ENCODE measurements at regions not wholly inside any gene's neighbourhood (a gene's known extent, or its start where the extent isn't known, plus 50 kb on each side); places are given as distances from the start of the nearest gene placed in this dataset.
"Not testable (repeated sequence)": the region's sequence is repeated elsewhere in the genome, so short reads cannot be mapped to it uniquely, and the experiment has no call there.

GRCh38 chr4:102397056-102397455 is 51.8 kb upstream of the SLC39A8 start:
- not testable (repeated sequence) for DNase-seq

DNA sequence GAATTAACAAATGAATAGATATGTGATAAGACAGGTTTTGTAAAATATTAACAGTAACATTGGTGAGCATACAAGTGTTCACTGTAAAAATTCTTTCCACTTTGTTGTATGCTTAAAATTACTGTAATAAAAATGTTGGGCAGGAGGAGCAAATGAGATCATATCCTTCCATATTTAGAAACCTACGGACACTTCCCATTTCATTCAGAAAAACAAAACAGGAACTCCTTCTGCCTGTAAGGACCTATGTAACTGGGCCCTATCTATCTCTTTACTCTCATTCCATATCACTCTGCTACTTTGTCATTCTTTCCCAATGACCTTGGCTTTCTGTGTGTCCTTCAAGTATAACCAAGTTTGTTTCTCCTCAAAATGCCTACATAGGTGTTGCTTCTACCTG is 53.7 kb upstream of the SLC39A8 start:
- no peak for DNase-seq

DNA sequence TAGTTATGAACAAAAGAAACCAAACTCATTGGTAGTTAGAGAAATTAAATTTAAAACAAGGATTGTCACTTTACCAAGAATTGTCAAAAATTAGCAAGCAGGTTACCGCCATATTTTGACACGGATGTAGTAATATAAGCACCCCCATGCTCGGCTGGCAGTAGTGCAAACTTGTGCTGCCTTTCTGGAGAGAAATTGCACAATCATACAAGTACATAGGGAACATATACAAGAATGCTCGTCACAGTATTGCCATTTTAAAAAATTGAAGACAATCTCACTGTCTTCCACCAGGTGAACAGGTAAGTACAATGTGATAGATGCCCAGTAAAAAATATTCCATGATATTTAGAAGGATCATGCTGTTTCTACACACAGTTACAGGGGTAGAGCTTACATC is 55.6 kb upstream of the SLC39A8 start:
- no peak for DNase-seq

GRCh38 chr4:102402223-102402622 is 56.9 kb upstream of the SLC39A8 start:
- no peak for DNase-seq

DNA sequence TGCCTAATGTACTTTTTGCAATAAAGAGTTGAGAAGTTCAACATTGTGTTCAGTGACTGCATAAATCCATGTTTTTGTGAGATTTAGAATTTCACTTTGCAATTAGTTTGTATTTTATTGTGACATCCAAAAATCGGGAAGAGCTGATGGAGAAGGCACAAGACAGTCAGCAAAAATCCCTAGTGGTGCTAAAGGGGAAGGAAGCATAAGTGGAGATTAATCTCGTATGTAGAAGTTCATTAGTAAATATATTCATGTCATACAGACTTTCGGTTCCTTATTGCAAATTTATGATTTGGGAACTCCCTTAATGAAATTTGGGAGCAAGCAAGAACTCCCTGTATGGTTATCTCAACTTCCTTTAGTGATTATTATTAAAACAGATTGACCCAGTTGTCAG is 57.8 kb upstream of the SLC39A8 start:
- DNase-seq, result no peak

- no peak for DNase-seq
These were observed 59.2 kb upstream of the SLC39A8 start for GRCh38 chr4:102404431-102404969.

DNA sequence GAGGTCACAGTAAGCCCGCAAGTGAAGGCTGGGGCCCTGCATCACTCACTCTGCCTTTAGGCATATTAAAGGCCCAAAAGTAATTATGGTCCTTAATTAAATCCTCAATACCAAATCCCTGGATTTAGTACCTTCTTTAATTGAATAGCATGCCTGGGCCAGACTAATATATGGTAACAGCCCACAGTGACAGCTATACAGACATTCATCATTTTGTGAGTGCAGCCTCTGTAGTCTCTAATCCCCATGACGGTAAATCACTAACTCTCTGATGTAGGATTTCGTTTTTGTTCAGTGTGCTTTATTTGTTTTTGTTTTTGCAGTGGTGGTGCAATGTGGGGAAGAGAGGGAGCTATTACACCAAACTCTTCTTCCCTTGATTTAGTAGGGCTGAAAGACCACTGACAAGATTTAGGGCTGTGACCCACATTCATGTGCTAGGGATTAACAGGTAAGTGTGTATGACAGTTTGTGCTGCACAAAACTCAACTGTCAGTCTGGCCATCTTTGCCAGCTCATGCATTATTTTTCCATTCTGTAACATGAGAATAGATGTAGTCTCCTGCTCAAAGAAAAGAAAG is 60.6 kb upstream of the SLC39A8 start:
- no peak for DNase-seq

- DNase-seq, result not testable (repeated sequence)
These were observed 65.6 kb upstream of the SLC39A8 start for GRCh38 chr4:102410884-102411283.

- DNase-seq, result no peak
These were observed 66.1 kb upstream of the SLC39A8 start for GRCh38 chr4:102411408-102411807.

GRCh38 chr4:102416765-102417164 is 71.5 kb upstream of the SLC39A8 start:
- no peak for DNase-seq

- DNase-seq, result no peak
These were observed 75.5 kb upstream of the SLC39A8 start for GRCh38 chr4:102420563-102421398.

DNA sequence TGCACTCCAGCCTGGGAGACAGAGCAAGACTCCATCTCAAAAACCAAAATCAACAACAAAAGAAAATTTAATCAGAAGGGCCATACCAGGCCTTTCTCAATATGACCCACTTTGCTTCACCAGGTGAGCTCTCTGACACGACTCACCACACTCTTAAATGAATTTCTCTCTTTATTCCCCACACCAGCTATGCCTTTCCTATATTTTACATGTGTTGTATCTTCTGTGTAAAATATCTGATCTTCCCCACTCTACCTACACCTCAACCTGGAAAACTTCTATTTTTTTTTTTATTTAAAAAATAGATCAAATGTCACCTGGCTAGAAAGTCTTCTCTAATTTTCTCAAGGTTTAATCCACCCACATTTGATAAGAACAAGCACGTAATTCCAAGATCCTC is 77.6 kb upstream of the SLC39A8 start:
- DNase-seq, result no peak

- DNase-seq, result no peak
These were observed 77.8 kb upstream of the NFKB1 start for GRCh38 chr4:102423375-102423774.

- no peak for DNase-seq
These were observed 73.7 kb upstream of the NFKB1 start for GRCh38 chr4:102427371-102427998.

- no peak for DNase-seq
These were observed 73.0 kb upstream of the NFKB1 start for GRCh38 chr4:102428122-102428521.

DNA sequence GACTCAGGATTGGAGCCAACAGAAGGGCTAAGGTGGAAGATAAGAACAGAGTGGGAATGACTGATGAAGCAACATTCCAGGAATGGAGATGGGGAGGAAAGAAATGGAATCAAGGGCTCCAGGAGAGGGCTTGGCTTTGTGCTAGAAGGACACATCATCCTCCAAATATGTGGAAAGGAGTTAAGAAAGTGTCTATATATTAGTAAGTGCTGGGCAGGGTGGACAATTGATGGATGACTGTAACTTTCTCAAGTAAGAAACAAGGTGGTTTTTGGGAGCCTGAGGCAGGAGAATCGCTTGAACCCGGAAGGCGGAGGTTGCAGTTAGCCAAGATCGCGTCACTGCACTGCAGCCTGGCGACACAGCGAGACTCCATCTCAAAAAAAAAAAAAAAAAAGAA is 71.6 kb upstream of the NFKB1 start:
- DNase-seq, result no peak

GRCh38 chr4:102430461-102430910 is 70.7 kb upstream of the NFKB1 start:
- DNase-seq, result peak; percentile 69

DNA sequence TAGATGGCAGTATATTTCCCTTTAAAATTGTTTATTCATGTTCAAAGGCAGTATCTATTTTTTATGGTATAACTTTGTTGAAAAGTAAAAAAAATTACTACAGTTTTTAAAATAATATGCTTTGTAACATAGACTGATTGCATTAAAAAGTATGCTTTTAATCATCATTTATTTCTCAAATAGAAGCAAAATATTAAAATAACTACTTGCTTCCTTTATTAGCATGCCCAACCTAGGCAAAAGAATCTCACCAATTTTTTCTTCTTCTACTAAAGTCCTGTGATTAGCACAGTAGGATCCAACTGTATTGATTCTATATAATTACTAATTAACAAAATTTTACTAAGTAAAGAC is 69.6 kb upstream of the NFKB1 start:
- no peak for DNase-seq

- no peak for DNase-seq
These were observed 64.0 kb upstream of the NFKB1 start for GRCh38 chr4:102437111-102437510.

- DNase-seq, result no peak
These were observed 62.5 kb upstream of the NFKB1 start for GRCh38 chr4:102438396-102439235.

GRCh38 chr4:102439236-102439614 is 61.9 kb upstream of the NFKB1 start:
- peak; percentile 87 for DNase-seq

DNA sequence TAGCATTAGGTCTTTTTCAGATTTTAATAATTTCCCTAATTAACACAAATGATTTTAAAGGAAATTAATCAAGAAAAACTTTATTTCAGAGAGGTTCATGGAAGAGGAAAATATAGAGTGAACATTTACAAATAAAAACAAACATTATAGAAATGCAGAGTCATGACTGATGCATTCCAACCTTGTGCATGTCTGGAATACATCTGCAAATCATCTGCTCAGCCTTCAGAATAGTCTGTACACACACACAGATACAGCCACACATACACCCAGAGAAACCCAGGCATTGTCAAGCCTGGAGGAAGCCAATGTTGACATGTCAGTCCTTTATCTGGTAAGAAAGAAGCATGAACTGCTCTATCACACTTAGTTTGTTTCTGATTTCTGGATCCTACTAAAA is 61.3 kb upstream of the NFKB1 start:
- DNase-seq, result peak; percentile 56

- no peak for DNase-seq
These were observed 60.7 kb upstream of the NFKB1 start for GRCh38 chr4:102440498-102440897.
